ENCODE measurements at regions not wholly inside any gene's neighbourhood (a gene's known extent, or its start where the extent isn't known, plus 50 kb on each side); places are given as distances from the start of the nearest gene placed in this dataset.

GRCh38 chr1:199373139-199373538 lies 654.4 kb upstream of the NR5A2 start:
- DNase-seq (ENCODE audit: low spot score) (no peak), ATAC-seq (ENCODE audit: low read depth) (no peak)
- no peak for TF ChIP-seq CTCF (IDR thresholded peaks at IDR 0.05; ENCODE audit: poor library complexity, severe bottlenecking)
- Histone ChIP-seq H3K36me3 (ENCODE audit: low read depth) (no peaks in the 10 kb centered on the region), H3K4me1 (ENCODE audit: insufficient read depth, poor library complexity, severe bottlenecking) (no peaks in the 10 kb centered on the region), H3K27ac (ENCODE audit: poor library complexity, severe bottlenecking) (no peak overlapping the region), H3K27me3 (ENCODE audit: insufficient read depth, poor library complexity, severe bottlenecking) (no peaks in the 10 kb centered on the region), H3K4me3 (ENCODE audit: severe bottlenecking) (no peak overlapping the region), H3K9me3 (ENCODE audit: severe bottlenecking) (no peaks in the 10 kb centered on the region)

- no peak for ATAC-seq (ENCODE audit: low read depth)
- no peaks in the 10 kb centered on the region for H3K36me3 ChIP-seq (ENCODE audit: low read depth)
- H3K4me3 ChIP-seq (ENCODE audit: severe bottlenecking): no peak overlapping the region
- DNase-seq (ENCODE audit: low spot score): no peak
- no peak for TF ChIP-seq CTCF (IDR thresholded peaks at IDR 0.05; ENCODE audit: poor library complexity, severe bottlenecking)
- no peaks in the 10 kb centered on the region for H3K27me3 ChIP-seq (ENCODE audit: insufficient read depth, poor library complexity, severe bottlenecking)
- H3K27ac ChIP-seq (ENCODE audit: poor library complexity, severe bottlenecking): no peak overlapping the region
- H3K4me1 ChIP-seq (ENCODE audit: insufficient read depth, poor library complexity, severe bottlenecking): no peaks in the 10 kb centered on the region
- H3K9me3 ChIP-seq (ENCODE audit: severe bottlenecking): no peaks in the 10 kb centered on the region
Measured at GRCh38 chr1:199377211-199377610, 650.3 kb upstream of the NR5A2 start.

GRCh38 chr1:199383793-199384192 lies 643.7 kb upstream of the NR5A2 start:
- ATAC-seq (ENCODE audit: low read depth) (no peak), DNase-seq (ENCODE audit: low spot score) (no peak)
- TF ChIP-seq CTCF (IDR thresholded peaks at IDR 0.05; ENCODE audit: poor library complexity, severe bottlenecking): no peak
- Histone ChIP-seq H3K27me3 (ENCODE audit: insufficient read depth, poor library complexity, severe bottlenecking) (no peaks in the 10 kb centered on the region), H3K4me3 (ENCODE audit: severe bottlenecking) (no peak overlapping the region), H3K9me3 (ENCODE audit: severe bottlenecking) (no peaks in the 10 kb centered on the region), H3K36me3 (ENCODE audit: low read depth) (no peaks in the 10 kb centered on the region), H3K27ac (ENCODE audit: poor library complexity, severe bottlenecking) (no peak overlapping the region), H3K4me1 (ENCODE audit: insufficient read depth, poor library complexity, severe bottlenecking) (no peaks in the 10 kb centered on the region)

GRCh38 chr1:199394856-199395255 lies 632.7 kb upstream of the NR5A2 start:
- Histone ChIP-seq H3K9me3 (ENCODE audit: severe bottlenecking) (no peaks in the 10 kb centered on the region), H3K4me1 (ENCODE audit: insufficient read depth, poor library complexity, severe bottlenecking) (no peaks in the 10 kb centered on the region), H3K27ac (ENCODE audit: poor library complexity, severe bottlenecking) (no peak overlapping the region), H3K27me3 (ENCODE audit: insufficient read depth, poor library complexity, severe bottlenecking) (no peaks in the 10 kb centered on the region), H3K36me3 (ENCODE audit: low read depth) (no peaks in the 10 kb centered on the region), H3K4me3 (ENCODE audit: severe bottlenecking) (no peak overlapping the region)
- no peak for ATAC-seq (ENCODE audit: low read depth)
- no peak for TF ChIP-seq CTCF (IDR thresholded peaks at IDR 0.05; ENCODE audit: poor library complexity, severe bottlenecking)
- no peak for DNase-seq (ENCODE audit: low spot score)

GRCh38 chr1:199396456-199396855 lies 631.1 kb upstream of the NR5A2 start:
- H3K27me3 ChIP-seq (ENCODE audit: insufficient read depth, poor library complexity, severe bottlenecking): no peaks in the 10 kb centered on the region
- ATAC-seq (ENCODE audit: low read depth): no peak
- H3K9me3 ChIP-seq (ENCODE audit: severe bottlenecking): no peaks in the 10 kb centered on the region

More at GRCh38 chr1:199396456-199396855, 631.1 kb upstream of the NR5A2 start:
- Histone ChIP-seq H3K4me1 (ENCODE audit: insufficient read depth, poor library complexity, severe bottlenecking) (no peaks in the 10 kb centered on the region), H3K36me3 (ENCODE audit: low read depth) (no peaks in the 10 kb centered on the region), H3K27ac (ENCODE audit: poor library complexity, severe bottlenecking) (no peak overlapping the region), H3K4me3 (ENCODE audit: severe bottlenecking) (no peak overlapping the region)
- TF ChIP-seq CTCF (IDR thresholded peaks at IDR 0.05; ENCODE audit: poor library complexity, severe bottlenecking): no peak
- no peak for DNase-seq (ENCODE audit: low spot score)
